GM13977 (cell line): ENCODE measurements at regions not wholly inside any gene's neighbourhood (a gene's known extent, or its start where the extent isn't known, plus 50 kb on each side); places are given as distances from the start of the nearest gene placed in this dataset.

Source experiments
- DNase-seq: peaks from one replicate; pipeline ENCODE4 v3.0.0; 2012; ENCODE audit warnings: low spot score
- CTCF ChIP-seq: IDR thresholded peaks from 2 replicates; pipeline ENCODE4 v1.5.1; 2012; ENCODE audit warnings: mild to moderate bottlenecking, control low read depth; ENCODE audit not compliant: insufficient read depth; ENCODE audit errors: extremely low read depth, missing control alignments
- in situ Hi-C: fragments of 300-500 bp; cut with MboI; formaldehyde crosslinking; loops from one replicate; pipeline ENCODE4 v1.12.0; 2022; ENCODE audit warnings: low sequenced_read_pairs, low pct_unique_long_range_greater_than_20kb, mixed read lengths, inconsistent platforms; ENCODE audit not compliant: unreplicated experiment

DNA sequence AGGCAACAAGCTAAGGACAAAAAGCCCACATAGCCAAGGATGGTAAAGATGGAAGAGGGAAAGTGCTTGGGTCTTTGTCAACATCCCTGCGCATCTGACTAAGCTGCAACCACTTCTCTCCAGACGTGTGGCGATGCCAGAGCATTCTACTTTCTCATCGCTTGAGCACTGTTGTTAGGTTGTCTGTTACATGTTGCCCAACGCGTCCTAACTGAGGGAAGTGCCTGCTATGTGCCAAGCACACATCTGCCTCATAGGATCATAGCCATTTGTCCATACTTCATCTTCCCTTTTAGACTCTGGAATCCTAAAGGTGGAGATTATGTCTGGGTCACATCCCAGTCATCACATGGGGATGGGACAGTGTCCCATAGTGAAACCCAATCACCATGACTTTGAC lies 464.9 kb downstream of the MATN1 start:
- TF ChIP-seq CTCF = no peak
- no peak for DNase-seq
- in situ Hi-C loops = no loop called here

GRCh38 chr1:30257742-30258380 lies 465.5 kb downstream of the MATN1 start:
- DNase-seq = no peak
- in situ Hi-C loops = no loop called here
- no peak for TF ChIP-seq CTCF

DNA sequence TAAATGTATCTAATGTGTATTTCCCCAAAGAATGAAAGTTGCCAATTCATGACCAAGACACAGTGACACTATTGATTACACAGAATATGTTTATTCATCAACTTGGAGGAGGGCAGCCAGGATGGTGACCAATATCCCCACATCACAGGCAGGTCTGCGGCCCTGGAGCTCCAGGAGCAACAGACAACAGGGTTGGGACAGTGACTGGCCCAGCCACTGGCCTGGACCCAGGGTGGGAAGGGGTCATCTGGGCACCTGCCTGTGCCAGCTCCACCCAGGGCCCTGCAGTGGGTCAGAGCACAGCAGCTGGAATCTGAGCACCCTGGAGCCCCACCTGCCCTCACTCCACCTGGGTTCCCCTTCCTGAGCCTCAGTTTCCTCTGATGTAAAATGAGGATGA lies 466.1 kb downstream of the MATN1 start:
- no peak for DNase-seq
- TF ChIP-seq CTCF = no peak
- in situ Hi-C loops = no loop called here

DNA sequence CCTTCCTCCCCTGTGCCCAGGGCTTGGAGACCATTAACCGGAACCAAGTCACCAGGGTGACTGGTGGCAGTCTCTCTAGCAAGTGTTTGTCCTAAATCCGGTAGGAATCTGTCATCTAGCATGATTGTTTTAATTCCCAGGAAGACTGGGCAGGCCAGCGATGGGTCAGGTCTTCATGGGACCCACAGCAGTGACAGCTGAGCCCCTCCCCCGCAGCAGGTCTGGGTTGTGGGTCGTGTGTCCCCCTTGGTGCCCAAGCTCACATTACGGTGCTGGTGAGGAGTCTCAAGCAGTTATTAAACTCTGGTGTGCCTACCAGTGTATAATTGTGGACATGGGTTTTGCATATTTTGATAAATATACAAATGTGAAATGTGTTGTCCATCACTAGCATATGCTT lies 466.5 kb downstream of the MATN1 start:
- TF ChIP-seq CTCF = no peak

DNA sequence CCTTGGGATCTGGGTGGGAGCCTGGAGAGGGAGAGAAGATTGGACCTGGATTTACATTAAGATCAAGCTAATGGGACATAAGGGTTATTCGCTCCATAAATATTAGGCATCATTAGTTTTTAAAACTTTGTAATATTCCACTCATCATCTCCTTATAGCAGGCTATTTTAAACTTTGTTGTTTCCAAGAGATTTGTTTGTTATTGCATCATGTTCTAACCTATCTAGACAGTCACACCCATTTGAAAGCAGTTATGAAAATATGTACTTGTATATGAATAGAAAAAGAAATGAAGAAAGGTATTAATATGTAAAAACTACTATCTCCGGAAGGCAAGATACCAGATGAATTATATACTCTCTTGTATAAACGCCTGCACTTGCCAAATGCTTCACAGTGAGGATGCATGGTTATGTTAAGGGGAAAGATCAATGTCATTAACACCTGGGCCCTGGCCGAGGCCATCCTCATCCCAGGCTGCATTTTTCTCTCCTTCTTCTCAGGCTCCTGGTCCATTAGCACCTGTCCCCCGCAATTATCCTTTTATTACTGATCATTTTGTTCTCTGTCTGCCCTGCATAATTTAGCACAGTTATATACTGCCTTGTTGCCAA lies 468.2 kb downstream of the MATN1 start:
- DNase-seq = no peak
- in situ Hi-C loops = no loop called here
- TF ChIP-seq CTCF = no peak

More for the DNA sequence above, 466.5 kb downstream of the MATN1 start:
- in situ Hi-C loops = no loop called here
- DNase-seq = no peak

GRCh38 chr1:30253807-30254440 lies 469.5 kb downstream of the MATN1 start:
- no peak for TF ChIP-seq CTCF
- in situ Hi-C loops = no loop called here
- DNase-seq = no peak
